Inflammatory macrophage treated with lipopolysaccharide for 1 hour (primary cell): ENCODE measurements at regions not wholly inside any gene's neighbourhood (a gene's known extent, or its start where the extent isn't known, plus 50 kb on each side); places are given as distances from the start of the nearest gene placed in this dataset.
"Not testable (repeated sequence)": the region's sequence is repeated elsewhere in the genome, so short reads cannot be mapped to it uniquely, and the experiment has no call there.

Experiments
- DNase-seq, 2 donors: peaks; one replicate each; pipeline ENCODE4 v3.0.0-alpha.2; 2020 to 2022

GRCh38 chr1:220475608-220476007 lies 52.3 kb upstream of the MARK1 start:
- DNase-seq, result not testable (repeated sequence)

GRCh38 chr1:220475141-220475540 lies 52.8 kb upstream of the MARK1 start:
- DNase-seq, result not testable (repeated sequence)

GRCh38 chr1:220473440-220473839 lies 54.5 kb upstream of the MARK1 start:
- DNase-seq, result no peak

GRCh38 chr1:220462752-220463151 lies 65.2 kb upstream of the MARK1 start:
- DNase-seq, result no peak

- no peak for DNase-seq
Observed at GRCh38 chr1:220458936-220459335, 69.0 kb upstream of the MARK1 start.

GRCh38 chr1:220457957-220458609 lies 69.9 kb upstream of the MARK1 start:
- DNase-seq, result no peak

GRCh38 chr1:220455559-220455958 lies 72.4 kb upstream of the MARK1 start:
- no peak for DNase-seq

- no peak for DNase-seq
Observed at GRCh38 chr1:220454155-220454777, 73.7 kb upstream of the MARK1 start.

GRCh38 chr1:220453371-220453770 lies 74.6 kb upstream of the MARK1 start:
- no peak for DNase-seq

- no peak for DNase-seq
Observed at GRCh38 chr1:220451532-220451931, 76.4 kb upstream of the MARK1 start.

- no peak for DNase-seq
Observed at GRCh38 chr1:220450927-220451326, 77.0 kb upstream of the MARK1 start.

- no peak for DNase-seq
Observed at GRCh38 chr1:220448217-220448616, 79.7 kb upstream of the MARK1 start.

- not testable (repeated sequence) for DNase-seq
Observed at GRCh38 chr1:220444586-220444985, 83.3 kb upstream of the MARK1 start.

GRCh38 chr1:220441211-220441610 lies 86.7 kb upstream of the MARK1 start:
- no peak for DNase-seq

- DNase-seq, result no peak
Observed at GRCh38 chr1:220438741-220439140, 89.2 kb upstream of the MARK1 start.

- DNase-seq, result no peak
Observed at GRCh38 chr1:220432408-220432807, 95.5 kb upstream of the MARK1 start.

- DNase-seq, result no peak
Observed at GRCh38 chr1:220431554-220432239, 96.2 kb upstream of the MARK1 start.

GRCh38 chr1:220430586-220430985 lies 97.3 kb upstream of the MARK1 start:
- no peak for DNase-seq

GRCh38 chr1:220430059-220430458 lies 97.9 kb upstream of the MARK1 start:
- no peak for DNase-seq

- DNase-seq, result no peak
Observed at GRCh38 chr1:220426989-220427388, 100.9 kb upstream of the MARK1 start.

GRCh38 chr1:220425852-220426251 lies 102.1 kb upstream of the MARK1 start:
- no peak for DNase-seq

GRCh38 chr1:220421508-220421907 lies 106.4 kb upstream of the MARK1 start:
- DNase-seq, result no peak

GRCh38 chr1:220420726-220421125 lies 107.2 kb upstream of the MARK1 start:
- no peak for DNase-seq

- DNase-seq, result not testable (repeated sequence)
Observed at GRCh38 chr1:220412382-220412781, 115.6 kb upstream of the MARK1 start.
